Superior temporal gyrus (tissue), 1 donor: ENCODE measurements at regions not wholly inside any gene's neighbourhood (a gene's known extent, or its start where the extent isn't known, plus 50 kb on each side); places are given as distances from the start of the nearest gene placed in this dataset.
"Not testable (repeated sequence)": the region's sequence is repeated elsewhere in the genome, so short reads cannot be mapped to it uniquely, and the experiment has no call there.

ENCODE experiments used
- DNase-seq: peaks from one replicate; pipeline ENCODE4 v3.0.0-alpha.2; 2016; ENCODE audit errors: extremely low spot score

GRCh38 chr2:6139142-6139541, 447.0 kb downstream of the SOX11 start:
- DNase-seq = no peak

DNA sequence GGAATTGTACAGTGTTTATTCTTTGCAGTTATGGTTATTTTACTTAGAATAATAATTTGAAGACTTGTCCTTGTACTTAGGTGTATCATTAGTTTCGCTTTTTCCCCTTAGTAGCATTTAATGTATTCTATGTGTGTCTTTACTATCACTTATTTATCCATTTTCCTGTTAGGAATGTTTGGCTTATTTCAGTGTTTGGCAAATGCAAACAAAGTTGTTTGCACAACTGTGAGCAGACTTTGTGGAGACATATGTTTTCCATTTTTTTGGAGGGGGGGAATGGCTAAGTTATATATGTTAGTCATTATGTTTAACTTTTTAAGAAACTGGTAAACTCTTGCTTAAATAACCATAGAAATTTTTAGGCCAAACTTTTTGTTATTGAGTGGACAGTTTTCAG, 447.7 kb downstream of the SOX11 start:
- no peak for DNase-seq

DNA sequence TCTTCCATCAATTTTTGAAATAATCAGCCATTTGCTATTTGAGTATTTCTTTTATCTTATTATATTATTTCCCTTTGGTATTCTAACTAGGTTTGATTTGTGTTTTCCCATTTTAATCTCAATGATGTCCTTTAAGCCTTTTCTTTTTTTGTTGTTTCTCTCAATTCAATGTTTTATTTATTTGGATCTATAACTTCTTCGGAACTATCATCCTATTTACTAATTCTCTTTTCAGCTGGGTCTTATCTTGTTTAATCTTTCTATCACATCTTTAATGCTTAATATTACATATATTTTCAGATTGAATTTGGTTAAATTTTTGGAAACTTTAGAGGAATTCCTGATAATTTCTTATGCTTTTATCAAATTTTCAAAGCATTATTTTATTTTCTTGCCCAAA, 448.3 kb downstream of the SOX11 start:
- DNase-seq = no peak

DNA sequence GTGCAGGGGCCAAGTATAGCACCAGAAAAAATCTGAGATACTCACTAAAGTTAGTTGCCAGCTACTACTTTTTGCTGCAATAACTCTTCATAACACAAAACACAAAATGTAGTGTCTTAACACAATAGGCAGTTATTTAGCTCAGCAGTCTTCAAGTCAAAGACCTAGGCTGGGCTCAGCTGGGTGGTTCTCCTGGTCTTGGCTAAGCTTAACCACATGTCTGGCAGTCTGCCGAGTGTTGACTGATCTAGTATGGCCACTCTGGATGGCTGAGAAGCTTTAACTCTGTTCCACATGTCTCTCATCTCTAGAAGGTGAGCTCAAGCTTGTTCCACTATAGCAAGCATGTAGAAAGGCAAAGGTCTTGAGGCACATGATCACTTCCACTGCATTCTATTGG, 451.6 kb downstream of the SOX11 start:
- DNase-seq = no peak

- DNase-seq = not testable (repeated sequence)
These were observed 455.0 kb downstream of the SOX11 start for GRCh38 chr2:6147215-6147614.

DNA sequence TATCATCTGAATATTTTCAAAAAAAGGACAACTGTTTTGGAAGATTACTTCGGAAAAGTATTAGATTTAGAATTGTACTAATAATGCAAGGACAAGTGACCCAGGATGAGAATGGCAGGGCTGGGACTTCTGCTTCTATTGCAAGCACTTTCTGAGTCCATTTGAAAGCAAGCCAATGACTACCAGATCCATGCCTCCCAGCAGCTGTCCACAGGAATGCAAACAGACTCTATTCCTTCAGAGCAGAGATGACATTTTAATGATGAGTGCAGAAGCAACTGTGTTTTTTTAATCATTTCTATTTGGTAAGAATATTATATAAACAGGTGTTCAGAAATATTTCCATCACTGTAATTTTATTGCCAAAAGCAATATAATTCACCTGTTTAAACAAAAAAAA, 456.7 kb downstream of the SOX11 start:
- no peak for DNase-seq

DNA sequence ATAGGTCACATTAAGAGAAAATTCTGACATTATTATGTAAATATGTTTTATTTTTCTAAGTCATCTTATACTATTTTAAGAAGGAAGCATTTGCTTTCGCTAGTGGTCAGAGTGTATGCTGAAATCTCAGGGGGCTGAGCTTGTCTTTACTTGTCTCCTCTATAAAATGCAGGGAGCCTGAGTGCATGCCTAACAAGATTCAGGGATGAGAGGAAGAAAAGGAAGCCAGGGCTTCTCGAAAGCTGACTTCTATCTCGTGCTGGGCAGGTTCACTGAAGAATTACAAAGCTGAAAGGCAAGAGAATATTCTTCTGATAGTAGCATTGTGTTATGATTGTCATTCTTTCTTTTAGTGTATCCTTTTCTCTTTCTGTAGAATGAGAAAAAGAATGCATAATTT, 467.4 kb downstream of the SOX11 start:
- DNase-seq = no peak

- DNase-seq = no peak
These were observed 471.7 kb downstream of the SOX11 start for GRCh38 chr2:6163932-6164331.

- DNase-seq = no peak
These were observed 473.0 kb downstream of the SOX11 start for GRCh38 chr2:6164986-6165747.

GRCh38 chr2:6167592-6168138, 475.5 kb downstream of the SOX11 start:
- no peak for DNase-seq

DNA sequence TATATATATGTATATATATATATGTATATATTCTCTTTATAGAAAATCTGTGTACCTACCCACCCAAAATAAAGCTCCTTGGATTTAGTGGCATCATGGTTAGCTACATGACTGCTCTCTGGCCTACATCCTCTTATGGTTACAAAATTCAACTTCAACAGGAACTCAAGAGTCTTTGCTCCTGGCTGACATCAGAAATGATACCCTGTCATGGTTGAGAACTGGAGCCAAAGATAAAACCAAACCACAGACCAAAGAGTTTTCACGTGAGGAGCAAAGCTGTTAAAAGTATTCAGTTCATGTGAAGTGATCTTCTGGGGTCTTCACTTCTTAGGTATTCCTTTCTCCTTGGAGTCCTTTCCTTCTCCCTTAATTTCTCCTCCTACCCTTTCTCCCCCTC, 476.3 kb downstream of the SOX11 start:
- DNase-seq = no peak

GRCh38 chr2:6171294-6171693, 479.1 kb downstream of the SOX11 start:
- no peak for DNase-seq

- no peak for DNase-seq
These were observed 485.6 kb downstream of the SOX11 start for GRCh38 chr2:6177811-6178210.

- no peak for DNase-seq
These were observed 489.3 kb downstream of the SOX11 start for GRCh38 chr2:6181525-6181924.

- no peak for DNase-seq
These were observed 489.7 kb downstream of the SOX11 start for GRCh38 chr2:6181926-6182325.

GRCh38 chr2:6183226-6183625, 491.0 kb downstream of the SOX11 start:
- DNase-seq = no peak

DNA sequence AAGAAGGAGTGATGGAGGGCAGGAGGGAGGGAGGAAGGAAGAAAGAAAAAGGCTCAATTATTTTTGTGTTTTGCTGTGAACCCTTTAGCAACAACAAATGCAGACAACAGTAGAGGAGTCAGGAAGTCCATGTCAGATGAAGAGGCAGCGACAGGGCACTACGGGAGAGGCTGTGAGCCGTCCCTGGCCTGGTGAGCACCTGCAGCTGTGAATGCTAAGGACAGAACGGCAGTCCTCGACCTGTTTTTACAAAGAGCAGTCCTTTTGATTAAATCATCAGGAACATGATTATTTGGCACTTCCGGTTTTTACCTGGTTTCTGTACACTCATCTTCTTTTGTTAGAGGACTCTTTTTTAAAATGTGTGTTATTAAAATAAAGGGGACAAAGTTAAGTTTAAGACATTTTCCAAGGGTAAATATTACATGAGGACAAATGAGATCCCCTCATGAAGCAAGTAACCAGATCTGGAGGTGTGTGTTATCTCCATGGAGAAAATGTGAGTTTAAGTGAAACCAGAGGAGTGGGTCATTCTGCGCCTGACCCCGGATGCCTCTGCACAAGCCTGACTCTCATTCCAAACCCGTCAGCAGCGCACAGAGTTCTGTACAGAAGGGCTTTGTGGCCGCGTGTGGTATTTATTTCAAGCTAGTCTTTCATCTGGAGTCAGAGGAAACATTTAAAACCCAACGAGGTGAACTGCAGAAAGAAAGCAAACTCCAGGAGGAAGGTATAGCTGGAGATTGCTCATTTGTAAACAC, 492.5 kb downstream of the SOX11 start:
- no peak for DNase-seq

DNA sequence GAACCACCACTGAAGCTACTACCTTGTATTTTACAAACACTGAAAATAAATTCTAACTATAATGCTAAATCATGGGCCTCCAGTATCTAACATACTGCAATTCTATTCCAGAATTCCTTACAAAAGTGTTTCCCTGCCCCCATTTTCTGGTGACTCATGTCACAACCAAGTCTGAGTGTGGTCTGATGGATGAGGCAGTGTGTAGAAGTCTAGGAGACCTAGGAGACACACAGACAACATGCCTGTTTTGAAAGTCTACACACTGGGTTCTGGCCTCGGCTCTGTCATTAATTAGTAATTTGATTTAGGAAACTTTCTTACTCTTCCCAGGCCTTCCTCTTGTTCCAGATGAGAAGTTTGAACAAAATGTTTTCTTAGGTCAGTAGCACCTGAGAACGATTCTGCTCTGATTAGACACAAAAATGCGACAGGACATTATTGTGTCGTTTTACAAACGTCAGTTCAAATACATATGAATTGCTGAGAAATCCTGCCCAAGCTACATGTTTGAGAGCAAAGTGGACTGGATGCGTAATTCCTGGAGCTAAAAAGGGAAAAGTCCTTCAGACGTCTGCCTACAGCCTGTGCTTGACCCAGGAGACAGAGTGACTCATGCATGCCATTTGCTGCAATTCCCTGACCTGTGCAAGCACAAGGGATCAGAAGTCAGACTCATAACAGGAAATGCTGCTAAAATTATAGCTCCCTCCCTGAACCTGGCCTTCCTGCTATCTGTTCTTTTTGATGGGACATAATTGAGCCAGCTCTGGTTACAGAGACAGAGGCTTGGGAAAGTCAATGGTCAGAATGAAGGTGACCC, 494.4 kb downstream of the SOX11 start:
- no peak for DNase-seq

DNA sequence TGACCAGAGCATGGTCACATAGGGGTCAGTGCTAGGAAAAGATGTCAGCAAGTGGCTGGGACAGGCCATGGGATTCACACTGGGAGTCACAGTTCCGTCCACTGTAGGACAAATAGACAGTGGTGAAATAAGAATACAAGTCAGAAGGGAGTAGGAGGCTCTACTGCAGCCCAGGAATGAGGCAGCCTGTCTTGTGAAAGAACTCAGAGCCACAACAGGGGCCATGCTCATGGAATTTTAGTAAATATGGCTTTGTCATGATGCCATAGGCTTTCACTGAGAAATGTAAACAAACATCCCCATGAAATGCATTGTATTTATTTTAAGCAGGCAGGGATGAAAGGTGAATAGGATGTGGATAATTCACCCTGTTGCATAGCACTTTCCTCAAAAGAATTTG, 504.3 kb downstream of the SOX11 start:
- no peak for DNase-seq

GRCh38 chr2:6198370-6198919, 506.3 kb downstream of the SOX11 start:
- not testable (repeated sequence) for DNase-seq

- DNase-seq = no peak
These were observed 510.6 kb downstream of the SOX11 start for GRCh38 chr2:6202756-6203155.
